ENCODE measurements at regions not wholly inside any gene's neighbourhood (a gene's known extent, or its start where the extent isn't known, plus 50 kb on each side); places are given as distances from the start of the nearest gene placed in this dataset.

DNA sequence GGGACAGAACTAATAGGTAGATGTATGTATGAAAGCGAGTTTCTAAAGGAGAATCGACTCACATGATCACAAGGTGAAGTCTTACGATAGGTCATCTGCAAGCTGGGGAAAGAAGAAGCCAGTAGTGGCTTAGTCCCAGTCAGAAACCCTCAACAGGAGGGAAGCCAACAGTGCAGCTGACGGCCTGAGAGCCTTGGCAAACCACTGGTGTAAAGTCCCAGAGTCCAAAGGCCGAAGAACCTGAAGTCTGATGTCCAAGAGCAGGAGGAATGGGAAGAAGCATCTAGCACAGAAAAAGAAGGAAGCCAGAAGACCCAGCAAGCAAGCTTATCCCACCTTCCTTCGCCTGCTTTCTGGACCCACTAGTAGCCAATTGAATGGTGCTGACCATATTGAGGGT lies 507.6 kb upstream of the ARGLU1 start:
- no peaks in the 10 kb centered on the region for H3K79me2 ChIP-seq (ENCODE audit: insufficient read depth, low read length)
- no peaks in the 10 kb centered on the region for H3K4me1 ChIP-seq (ENCODE audit: insufficient read depth, low read length)
- no peak for TF ChIP-seq EZH2 (IDR thresholded peaks at IDR 0.05; ENCODE audit: insufficient read depth, low read length)
- TF ChIP-seq, protein P1, sequence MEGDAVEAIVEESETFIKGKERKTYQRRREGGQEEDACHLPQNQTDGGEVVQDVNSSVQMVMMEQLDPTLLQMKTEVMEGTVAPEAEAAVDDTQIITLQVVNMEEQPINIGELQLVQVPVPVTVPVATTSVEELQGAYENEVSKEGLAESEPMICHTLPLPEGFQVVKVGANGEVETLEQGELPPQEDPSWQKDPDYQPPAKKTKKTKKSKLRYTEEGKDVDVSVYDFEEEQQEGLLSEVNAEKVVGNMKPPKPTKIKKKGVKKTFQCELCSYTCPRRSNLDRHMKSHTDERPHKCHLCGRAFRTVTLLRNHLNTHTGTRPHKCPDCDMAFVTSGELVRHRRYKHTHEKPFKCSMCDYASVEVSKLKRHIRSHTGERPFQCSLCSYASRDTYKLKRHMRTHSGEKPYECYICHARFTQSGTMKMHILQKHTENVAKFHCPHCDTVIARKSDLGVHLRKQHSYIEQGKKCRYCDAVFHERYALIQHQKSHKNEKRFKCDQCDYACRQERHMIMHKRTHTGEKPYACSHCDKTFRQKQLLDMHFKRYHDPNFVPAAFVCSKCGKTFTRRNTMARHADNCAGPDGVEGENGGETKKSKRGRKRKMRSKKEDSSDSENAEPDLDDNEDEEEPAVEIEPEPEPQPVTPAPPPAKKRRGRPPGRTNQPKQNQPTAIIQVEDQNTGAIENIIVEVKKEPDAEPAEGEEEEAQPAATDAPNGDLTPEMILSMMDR (IDR thresholded peaks at IDR 0.05; ENCODE audit: insufficient read depth, low read depth, low read length) = no peak
- H3K36me3 ChIP-seq (ENCODE audit: insufficient read depth, low read length) = no peaks in the 10 kb centered on the region
- H3K9ac ChIP-seq (ENCODE audit: low read length) = no peak overlapping the region
- H3K27me3 ChIP-seq (ENCODE audit: insufficient read depth, low read length) = no peaks in the 10 kb centered on the region
- FAIRE-seq (no peak), DNase-seq (ENCODE audit: low read depth) (no peak)
- H3K4me3 ChIP-seq (ENCODE audit: insufficient read depth, low read depth, low read length) = no peak overlapping the region
- no peak overlapping the region for H3K27ac ChIP-seq (ENCODE audit: low read depth, low read length)
- no peak overlapping the region for H2AFZ ChIP-seq (ENCODE audit: low read depth, low read length)
- no peaks in the 10 kb centered on the region for H3K4me1 Mint-ChIP-seq (ENCODE audit: low read depth, unreplicated experiment)
- H3K4me3 Mint-ChIP-seq (ENCODE audit: unreplicated experiment) = no peak overlapping the region
- H3K9me3 Mint-ChIP-seq (ENCODE audit: unreplicated experiment) = no peaks in the 10 kb centered on the region
- H3K36me3 Mint-ChIP-seq (ENCODE audit: low read depth, unreplicated experiment) = no peaks in the 10 kb centered on the region
- H3K27ac Mint-ChIP-seq (ENCODE audit: unreplicated experiment) = no peak overlapping the region
- no peaks in the 10 kb centered on the region for H4K20me1 ChIP-seq (ENCODE audit: insufficient read depth, low read length)
- H3K27me3 Mint-ChIP-seq (ENCODE audit: low read depth, unreplicated experiment) = peaks cover 4% of the 10 kb centered on the region
- H3K4me2 ChIP-seq (ENCODE audit: low read length) = no peak overlapping the region
- H3K9me3 ChIP-seq (ENCODE audit: insufficient read depth, low read depth, low read length) = peaks cover 3% of the 10 kb centered on the region

DNA sequence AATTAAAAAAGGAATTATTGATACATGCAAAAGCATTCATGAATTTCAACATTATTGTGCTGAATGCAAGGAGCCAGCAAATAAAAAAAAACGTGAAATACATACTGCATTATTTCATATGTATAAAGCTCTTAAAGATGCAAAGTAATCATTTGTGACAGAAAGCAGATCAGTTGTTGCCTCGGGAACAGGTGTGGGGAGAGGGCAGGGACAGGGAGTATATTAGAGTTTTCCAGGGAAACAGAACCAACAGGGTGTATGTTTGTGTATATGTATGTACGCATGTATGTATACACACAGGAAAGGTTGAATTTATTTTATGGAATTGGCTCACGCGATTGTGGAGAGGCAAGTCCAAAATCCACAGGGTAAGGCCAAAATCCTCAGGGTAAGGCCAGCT lies 502.9 kb upstream of the ARGLU1 start:
- no peak overlapping the region for H2AFZ ChIP-seq (ENCODE audit: low read depth, low read length)
- H3K9ac ChIP-seq (ENCODE audit: low read length) = no peak overlapping the region
- no peaks in the 10 kb centered on the region for H3K79me2 ChIP-seq (ENCODE audit: insufficient read depth, low read length)
- Mint-ChIP-seq H3K27me3 (ENCODE audit: low read depth, unreplicated experiment) (no peaks in the 10 kb centered on the region), H3K4me1 (ENCODE audit: low read depth, unreplicated experiment) (no peaks in the 10 kb centered on the region), H3K27ac (ENCODE audit: unreplicated experiment) (no peak overlapping the region), H3K36me3 (ENCODE audit: low read depth, unreplicated experiment) (no peaks in the 10 kb centered on the region), H3K9me3 (ENCODE audit: unreplicated experiment) (no peaks in the 10 kb centered on the region), H3K4me3 (ENCODE audit: unreplicated experiment) (no peak overlapping the region)
- H3K27me3 ChIP-seq (ENCODE audit: insufficient read depth, low read length) = no peaks in the 10 kb centered on the region
- DNase-seq (ENCODE audit: low read depth) (no peak), FAIRE-seq (no peak)
- H3K4me3 ChIP-seq (ENCODE audit: insufficient read depth, low read depth, low read length) = no peak overlapping the region
- no peak overlapping the region for H3K27ac ChIP-seq (ENCODE audit: low read depth, low read length)
- H3K4me1 ChIP-seq (ENCODE audit: insufficient read depth, low read length) = no peaks in the 10 kb centered on the region
- H4K20me1 ChIP-seq (ENCODE audit: insufficient read depth, low read length) = no peaks in the 10 kb centered on the region
- TF ChIP-seq EZH2 (IDR thresholded peaks at IDR 0.05; ENCODE audit: insufficient read depth, low read length) = no peak
- TF ChIP-seq, protein P1 (IDR thresholded peaks at IDR 0.05; ENCODE audit: insufficient read depth, low read depth, low read length) = no peak
- H3K36me3 ChIP-seq (ENCODE audit: insufficient read depth, low read length) = no peaks in the 10 kb centered on the region
- peaks cover 3% of the 10 kb centered on the region for H3K9me3 ChIP-seq (ENCODE audit: insufficient read depth, low read depth, low read length)
- no peak overlapping the region for H3K4me2 ChIP-seq (ENCODE audit: low read length)

DNA sequence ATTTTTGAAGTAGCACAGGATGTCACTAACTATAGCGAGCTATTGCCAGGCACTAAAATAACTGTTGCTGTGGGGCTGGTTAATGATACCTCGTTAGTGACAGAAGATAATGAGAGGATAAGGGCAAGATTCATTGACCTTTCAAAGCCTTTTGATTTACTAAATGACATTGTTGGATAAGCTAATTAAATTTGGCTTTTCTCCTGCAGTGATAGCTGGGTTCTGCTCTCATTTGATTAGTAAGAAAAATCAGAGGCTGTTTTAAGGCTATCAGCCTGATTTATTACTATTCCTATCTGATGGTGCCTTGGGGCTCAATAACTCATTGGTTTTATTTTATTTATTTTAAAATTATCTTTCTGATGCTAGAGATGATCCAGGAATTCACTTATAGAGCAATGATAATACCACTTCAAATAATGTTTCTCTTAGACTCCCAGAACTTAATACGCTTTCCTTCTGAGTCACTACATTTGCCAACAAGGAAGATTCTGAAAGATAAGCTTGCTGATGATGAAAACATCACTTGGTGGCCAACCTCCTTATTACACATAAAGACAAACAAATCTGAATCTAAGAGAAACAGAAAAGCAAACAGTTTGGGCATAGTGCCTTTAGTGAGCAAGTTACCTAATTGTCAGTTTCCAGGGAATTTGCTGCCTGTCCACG lies 501.3 kb upstream of the ARGLU1 start:
- no peaks in the 10 kb centered on the region for H3K4me1 Mint-ChIP-seq (ENCODE audit: low read depth, unreplicated experiment)
- no peak for FAIRE-seq
- no peak overlapping the region for H3K4me3 Mint-ChIP-seq (ENCODE audit: unreplicated experiment)
- no peak overlapping the region for H3K4me2 ChIP-seq (ENCODE audit: low read length)
- no peaks in the 10 kb centered on the region for H3K27me3 ChIP-seq (ENCODE audit: insufficient read depth, low read length)
- DNase-seq (ENCODE audit: low read depth) = peak; percentile 7
- no peaks in the 10 kb centered on the region for H3K9me3 Mint-ChIP-seq (ENCODE audit: unreplicated experiment)
- no peaks in the 10 kb centered on the region for H3K36me3 Mint-ChIP-seq (ENCODE audit: low read depth, unreplicated experiment)
- H2AFZ ChIP-seq (ENCODE audit: low read depth, low read length) = no peak overlapping the region
- no peak overlapping the region for H3K9ac ChIP-seq (ENCODE audit: low read length)
- no peaks in the 10 kb centered on the region for H4K20me1 ChIP-seq (ENCODE audit: insufficient read depth, low read length)
- no peaks in the 10 kb centered on the region for H3K27me3 Mint-ChIP-seq (ENCODE audit: low read depth, unreplicated experiment)
- no peak overlapping the region for H3K27ac Mint-ChIP-seq (ENCODE audit: unreplicated experiment)
- TF ChIP-seq, protein P1 (IDR thresholded peaks at IDR 0.05; ENCODE audit: insufficient read depth, low read depth, low read length) = no peak
- TF ChIP-seq EZH2 (IDR thresholded peaks at IDR 0.05; ENCODE audit: insufficient read depth, low read length) = no peak
- peaks cover 3% of the 10 kb centered on the region for H3K9me3 ChIP-seq (ENCODE audit: insufficient read depth, low read depth, low read length)
- H3K36me3 ChIP-seq (ENCODE audit: insufficient read depth, low read length) = no peaks in the 10 kb centered on the region
- H3K79me2 ChIP-seq (ENCODE audit: insufficient read depth, low read length) = no peaks in the 10 kb centered on the region
- no peak overlapping the region for H3K27ac ChIP-seq (ENCODE audit: low read depth, low read length)
- H3K4me3 ChIP-seq (ENCODE audit: insufficient read depth, low read depth, low read length) = no peak overlapping the region
- no peaks in the 10 kb centered on the region for H3K4me1 ChIP-seq (ENCODE audit: insufficient read depth, low read length)

Data from astrocyte (in vitro differentiated cells and primary cell).